ENCODE measurements at regions not wholly inside any gene's neighbourhood (a gene's known extent, or its start where the extent isn't known, plus 50 kb on each side); places are given as distances from the start of the nearest gene placed in this dataset.
"Not testable (repeated sequence)": the region's sequence is repeated elsewhere in the genome, so short reads cannot be mapped to it uniquely, and the experiment has no call there.

DNA sequence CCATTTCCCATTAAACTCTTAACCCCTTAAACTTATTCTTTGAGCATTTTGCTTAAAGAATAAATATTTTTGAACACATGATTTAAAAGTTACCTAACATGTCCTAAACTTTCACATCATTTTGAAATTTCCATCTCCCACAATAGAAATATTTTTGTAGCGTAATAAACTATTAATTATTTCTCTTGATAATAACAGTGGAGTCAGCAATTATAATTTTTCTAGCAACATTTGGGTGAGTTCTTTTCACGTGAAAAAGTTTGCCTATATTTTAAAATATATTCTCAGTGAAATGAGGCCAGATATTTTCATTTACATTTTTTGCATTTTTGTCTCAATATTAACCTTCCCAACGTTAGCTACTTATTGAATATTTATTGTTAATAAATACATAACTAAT lies 320.4 kb upstream of the CRIM1 start:
- DNase-seq, result no peak

DNA sequence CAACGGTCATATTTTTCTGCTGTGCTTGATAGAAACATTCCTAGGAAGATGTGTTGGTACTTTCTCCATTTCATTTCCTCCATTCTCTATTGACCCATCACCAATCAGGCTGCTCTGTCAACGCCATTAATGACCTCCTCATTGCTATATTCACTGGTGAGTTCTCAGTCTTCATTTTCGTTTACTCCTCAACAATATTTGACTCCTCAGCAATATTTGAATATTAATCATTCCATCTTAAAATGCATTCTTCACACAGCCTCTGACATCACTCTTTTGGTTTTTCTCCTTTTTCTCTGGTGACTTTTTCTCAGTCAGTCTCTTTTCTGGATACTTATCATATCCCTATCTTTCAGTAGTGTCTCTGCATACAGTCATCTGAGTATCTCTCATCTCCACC lies 323.5 kb upstream of the CRIM1 start:
- DNase-seq, result no peak

DNA sequence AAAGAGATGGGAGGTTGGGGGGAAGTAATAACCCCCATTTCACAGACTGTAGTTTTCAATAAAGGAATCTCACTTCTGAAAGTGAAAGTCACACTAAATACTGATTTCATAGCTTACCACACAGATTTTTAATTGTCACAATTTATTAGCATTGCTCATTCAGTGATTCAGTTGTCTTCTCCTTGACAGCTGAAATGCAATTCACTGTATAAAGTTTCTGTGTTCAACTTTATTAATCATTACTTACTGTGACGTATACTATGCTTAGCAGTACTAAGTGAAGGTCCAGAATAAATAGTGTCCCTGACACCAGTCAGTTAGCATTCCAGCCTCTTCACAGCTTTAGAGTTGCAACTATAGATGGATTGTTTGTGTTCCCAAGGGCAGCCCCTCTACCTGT lies 324.1 kb upstream of the CRIM1 start:
- DNase-seq, result no peak

DNA sequence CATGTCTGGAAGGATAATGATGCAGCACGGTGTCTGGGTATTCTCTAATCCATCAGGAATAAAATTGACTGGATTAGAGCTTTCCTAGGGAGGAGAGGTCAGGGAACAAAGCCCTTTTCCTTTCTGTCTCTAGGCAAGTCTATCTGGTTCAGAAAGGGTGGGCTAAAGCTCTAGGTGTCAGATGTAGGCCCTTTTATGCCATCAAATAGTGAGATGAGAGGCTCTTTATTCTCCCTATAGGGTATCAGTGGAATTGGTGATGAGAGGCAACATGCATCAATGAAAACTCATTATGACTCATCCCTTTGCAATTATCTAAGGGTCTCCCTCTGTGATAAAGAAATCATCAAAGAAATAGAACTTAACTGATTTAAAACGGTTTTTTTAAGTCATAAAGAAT lies 328.0 kb upstream of the CRIM1 start:
- no peak for DNase-seq

DNA sequence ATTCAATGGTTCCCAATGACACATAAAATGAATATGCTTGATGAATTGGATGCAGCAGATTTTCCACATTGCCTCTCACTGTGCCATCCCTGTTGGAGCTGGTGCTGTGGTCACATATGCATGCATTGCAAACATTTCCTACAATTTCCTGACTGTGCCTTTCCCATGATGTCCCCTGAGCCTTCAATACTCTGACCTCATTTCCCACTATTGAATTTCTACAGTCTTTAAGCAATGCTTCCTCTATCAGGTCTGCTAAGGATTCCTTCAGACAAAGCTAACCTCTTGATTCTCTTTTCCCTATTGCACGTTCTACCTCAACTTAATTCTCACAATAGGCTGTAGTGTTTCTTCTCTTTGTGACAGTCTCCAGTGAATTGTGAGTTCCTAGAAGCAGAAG lies 342.5 kb upstream of the CRIM1 start:
- no peak for DNase-seq

DNA sequence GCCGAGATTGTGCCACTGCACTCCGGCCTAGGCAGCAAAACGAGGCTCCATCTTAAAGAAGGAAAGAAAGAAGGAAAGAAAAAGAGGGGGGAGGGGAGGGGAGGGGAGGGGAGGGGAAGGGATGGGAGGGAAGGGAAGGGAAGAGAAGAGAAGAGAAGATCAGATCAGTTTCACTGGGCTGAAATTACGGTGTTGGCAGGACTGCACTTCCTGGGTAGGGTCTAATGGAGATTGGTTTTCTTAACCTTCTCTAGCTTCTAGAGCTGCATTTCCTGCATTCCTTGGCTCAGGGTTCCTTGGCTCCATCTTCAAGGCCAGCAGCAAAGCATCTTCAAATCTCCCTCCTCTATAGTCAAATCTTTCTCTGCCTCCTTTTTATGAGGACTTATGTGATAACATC lies 349.1 kb upstream of the CRIM1 start:
- DNase-seq, result no peak

DNA sequence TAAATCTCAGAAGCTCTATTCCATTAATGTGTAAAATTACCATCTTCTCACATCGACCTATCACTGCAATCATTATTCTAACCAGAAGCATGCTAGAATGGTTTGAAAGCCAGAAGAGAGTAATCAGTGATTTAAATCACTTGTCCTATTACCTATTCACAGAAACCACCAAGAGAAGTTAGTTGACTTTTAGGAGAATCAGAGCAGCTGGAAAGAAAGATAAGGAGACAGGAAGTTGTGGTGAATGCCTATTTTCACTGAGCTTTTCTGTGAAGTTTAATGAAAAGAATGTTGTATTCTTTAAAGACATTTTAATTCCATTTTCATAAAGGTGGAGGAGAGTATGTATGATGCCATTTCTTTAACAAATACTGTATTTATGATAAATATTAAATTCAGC lies 352.6 kb upstream of the CRIM1 start:
- no peak for DNase-seq

DNA sequence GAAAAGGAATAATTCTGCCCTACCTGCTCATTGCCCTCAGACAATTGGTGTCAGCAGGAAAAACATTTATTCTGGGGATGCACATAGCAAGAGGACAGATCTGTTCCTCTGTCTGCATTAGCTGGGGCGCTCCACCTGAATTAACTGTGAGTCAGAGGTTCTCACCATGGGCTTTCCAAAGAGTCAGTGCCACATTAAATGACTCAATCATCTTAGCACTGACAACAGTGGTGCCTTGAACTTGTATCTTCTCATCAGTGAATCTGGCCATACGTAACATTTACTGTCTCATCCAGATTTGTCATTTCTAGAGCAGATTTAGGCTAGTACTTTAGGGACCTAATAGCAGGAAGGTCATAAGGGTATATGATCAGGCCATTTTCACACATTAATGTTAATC lies 358.1 kb upstream of the CRIM1 start:
- no peak for DNase-seq

DNA sequence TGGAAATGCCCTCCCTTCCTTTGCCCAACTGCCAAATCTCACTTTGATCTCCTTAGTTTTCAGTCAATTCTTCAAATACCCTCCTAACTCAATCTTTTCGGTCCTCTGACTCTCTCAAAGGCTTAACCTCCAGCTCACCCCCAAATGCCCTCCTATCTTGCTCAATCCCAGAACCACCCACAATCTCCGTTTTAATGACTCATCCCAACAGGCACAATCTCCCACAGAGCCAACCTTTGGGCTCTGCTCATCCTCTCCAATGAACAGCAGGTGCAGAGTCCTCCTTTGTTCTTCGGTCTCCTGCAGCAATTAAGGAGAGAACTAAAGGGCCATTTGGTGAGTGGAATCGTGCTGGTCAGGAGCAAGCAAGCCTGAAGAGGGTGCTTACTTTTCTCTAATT lies 366.1 kb upstream of the CRIM1 start:
- no peak for DNase-seq

DNA sequence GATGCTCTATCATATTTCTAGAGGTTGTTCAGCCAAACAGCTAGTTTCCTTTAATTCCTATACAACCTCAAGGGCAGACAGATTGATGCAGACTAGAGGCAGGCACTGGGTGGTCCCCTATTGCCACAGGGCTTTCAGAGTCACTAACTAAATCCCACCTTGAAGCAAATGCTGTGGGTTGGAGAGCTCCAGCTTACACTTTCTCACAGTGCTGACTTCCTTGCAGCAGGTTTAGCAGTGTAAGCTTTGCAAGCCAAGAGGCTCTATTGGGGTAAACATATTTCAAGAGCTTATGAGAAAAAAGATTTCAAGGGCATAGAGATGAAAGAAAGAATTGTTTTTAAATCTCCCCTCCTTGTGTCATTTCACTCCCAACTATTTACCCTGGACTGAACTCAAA lies 366.5 kb upstream of the CRIM1 start:
- DNase-seq, result no peak

DNA sequence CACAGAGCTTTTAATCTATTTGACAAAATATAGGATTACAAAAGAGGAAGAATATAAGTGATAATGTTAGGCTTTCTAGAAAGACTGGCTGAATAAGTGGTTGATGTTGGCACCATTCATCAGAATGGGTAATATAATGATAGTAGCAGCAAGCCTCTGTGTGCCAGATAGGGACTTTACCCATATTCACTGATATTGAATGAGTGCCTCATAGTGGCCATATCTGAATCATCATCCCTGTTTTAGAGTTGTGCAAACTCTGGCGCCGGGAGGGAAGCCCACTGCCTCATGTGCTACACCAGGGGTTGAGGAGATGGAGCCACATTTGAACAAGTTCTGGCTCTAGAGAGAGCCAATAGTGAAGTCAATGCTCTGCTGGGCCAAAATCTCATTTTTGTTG lies 368.7 kb upstream of the CRIM1 start:
- DNase-seq, result no peak

DNA sequence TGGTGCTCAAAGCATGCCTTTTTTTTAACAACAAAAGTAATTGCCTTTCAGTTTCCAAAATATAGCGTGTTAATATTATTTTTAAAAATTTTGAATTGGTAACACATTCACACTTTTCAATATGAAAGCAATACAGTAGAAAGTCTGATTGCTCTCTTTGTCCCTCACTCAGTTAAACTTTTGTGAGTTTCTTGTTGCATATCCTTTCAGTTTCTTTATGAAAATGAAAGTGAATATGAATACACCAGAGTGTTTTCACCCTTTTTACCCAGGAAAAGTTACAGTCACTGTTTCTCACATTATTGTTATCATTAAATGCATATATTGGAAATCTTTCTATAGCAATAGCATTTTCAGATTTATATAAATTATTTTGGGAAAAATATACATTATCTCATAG lies 377.4 kb upstream of the CRIM1 start:
- no peak for DNase-seq

DNA sequence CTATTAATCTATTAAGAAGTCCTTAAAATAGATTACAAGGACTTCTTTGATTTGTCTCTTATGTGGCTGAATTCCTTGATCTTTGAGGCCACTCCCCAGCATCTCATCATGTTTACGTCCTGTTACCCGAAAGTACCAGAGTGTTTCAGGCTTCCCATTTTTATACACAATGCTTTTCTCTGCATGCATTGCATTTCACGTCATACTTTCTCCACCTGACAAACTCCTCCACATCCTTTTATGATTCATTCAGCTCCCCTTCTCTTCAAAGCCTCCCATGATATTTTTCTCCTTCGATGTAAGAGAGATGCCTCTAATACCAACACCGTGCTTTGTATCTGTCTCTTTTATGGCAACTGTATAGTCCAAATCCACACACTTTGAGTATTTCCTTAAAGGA lies 379.0 kb upstream of the CRIM1 start:
- no peak for DNase-seq

DNA sequence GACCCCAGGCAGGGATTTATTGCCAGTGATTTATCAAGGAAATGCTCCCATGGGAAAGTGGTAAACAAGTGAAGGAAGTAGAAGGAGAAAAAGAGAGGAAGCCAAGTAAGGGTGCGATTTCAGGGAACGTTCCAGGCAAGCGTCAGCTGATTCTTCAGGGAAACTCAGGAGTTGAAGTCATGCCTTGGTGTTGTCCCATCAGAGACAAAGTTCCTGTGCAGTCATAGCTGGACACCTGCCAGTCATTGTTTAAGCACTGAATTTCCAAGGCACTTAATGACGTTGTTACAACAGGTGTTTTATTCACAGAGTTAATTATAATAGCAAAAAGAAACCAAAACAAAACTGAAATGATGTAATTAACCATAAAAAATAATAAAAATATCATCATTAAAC lies 381.8 kb upstream of the CRIM1 start:
- no peak for DNase-seq

DNA sequence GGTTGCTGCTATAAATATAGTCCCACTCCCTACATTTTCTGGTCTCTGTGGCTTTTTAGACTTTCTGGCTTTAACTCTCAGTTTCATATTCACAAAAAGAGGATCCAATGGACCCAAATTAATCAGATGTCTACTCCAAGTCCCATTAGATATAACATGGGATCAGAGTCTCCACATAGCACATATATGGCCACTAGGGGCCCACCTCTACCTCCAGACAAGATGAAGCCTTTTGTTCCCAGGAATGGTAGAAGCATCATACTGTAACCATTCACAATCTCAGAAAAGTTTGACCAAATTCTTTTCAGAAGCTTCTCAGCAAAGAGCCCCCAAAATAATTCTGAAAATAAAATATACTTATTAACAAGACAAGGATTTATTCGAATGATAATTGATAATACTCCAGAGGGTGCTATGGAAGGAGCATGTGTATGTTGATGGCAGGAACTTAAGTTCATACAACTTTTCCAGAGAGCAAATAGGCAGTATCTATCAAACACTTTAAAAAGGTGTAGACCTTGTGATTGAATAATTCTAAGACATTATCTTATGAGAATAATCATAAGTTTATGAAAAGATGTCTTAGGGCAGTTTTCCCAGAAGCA lies 382.3 kb upstream of the CRIM1 start:
- DNase-seq, result no peak

DNA sequence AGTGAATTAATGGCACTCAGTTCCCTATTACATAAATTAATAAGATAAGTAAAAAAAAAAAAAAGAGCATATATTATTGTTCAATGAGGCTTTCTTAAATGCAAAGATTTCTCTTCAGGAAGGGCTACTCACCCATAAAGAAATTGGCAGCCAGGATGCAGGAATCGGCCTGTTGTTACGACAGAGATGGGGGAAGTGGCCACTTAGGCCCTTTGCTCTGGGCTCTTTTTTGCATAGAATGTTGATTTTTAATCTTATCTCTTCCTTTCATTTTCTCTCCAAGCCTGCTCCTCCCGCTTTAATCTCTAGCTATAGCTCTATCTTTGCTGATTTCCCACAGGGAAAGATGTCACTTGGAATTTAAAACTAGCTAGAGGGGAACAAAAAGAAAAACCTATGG lies 391.8 kb upstream of the CRIM1 start:
- DNase-seq, result no peak

DNA sequence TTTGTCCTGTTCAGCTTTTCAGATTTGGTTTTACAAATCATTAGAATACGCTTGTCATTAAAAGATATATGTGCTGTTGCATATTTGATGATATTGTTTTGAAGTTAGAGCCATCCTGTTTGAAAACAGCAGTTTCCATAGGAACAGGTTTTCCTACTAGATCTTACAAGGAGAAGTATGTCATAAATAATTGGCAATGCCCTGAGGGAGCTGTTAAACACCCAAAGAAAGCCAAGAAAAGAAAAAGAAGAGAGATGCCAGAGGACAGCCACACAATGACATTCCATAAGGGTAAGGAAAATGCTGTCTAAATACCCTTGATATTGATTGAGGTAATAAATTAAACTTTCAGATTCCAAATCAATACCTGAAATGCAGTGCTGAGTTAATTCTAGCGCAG lies 392.2 kb upstream of the CRIM1 start:
- DNase-seq, result no peak

DNA sequence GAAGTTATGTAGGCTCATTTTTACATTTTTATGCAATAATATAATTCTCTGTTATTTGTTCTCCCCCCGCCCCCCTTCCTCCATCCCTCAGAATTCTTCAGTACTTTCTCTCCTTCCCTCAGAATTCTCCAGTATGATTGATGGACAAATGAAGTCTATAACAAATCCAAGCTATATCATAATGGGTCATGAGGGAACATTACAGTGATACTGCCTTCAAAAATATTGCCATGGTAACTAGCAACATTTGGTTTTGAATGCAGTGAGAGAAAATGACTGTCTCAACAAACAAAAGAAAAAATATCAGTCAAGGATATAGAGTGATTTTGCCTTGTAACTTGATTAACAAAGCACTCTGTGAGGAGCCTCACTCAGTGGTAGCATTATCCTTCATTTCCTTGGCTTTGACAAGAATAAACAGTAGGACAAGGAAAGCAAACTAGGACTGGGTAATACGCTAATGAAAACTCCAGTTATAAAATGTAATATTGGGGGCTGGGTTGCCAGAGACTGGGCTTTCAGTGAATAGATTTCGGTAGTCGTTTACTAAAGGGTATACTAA lies 392.9 kb upstream of the CRIM1 start:
- DNase-seq, result no peak

DNA sequence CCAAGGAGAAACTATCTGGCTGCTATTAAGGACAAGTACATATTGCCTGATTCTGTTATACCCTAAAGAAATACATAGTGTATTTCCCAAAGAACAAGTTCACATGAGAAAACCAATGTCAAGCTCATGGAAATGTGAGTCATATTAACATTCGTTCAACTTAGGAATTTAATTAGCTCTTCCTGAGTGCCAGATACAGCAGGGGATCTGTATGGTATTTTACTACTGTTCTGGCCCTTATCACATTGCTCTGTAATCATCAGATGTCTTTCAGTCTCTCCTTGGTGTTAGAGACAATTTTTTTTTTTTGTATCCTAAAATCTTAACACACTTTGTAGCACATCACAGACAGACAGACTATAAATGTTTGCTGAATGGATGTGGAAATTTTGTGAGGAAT lies 395.0 kb upstream of the CRIM1 start:
- DNase-seq, result no peak

DNA sequence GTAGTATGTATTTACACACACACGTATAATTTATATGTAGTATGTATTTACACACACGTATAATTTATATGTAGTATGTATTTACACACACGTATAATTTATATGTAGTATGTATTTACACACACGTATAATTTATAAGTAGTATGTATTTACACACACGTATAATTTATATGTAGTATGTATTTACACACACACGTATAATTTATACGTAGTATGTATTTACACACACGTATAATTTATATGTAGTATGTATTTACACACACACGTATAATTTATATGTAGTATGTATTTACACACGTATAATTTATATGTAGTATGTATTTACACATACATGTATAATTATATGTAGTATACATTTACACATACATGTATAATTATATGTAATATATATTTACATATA lies 398.5 kb upstream of the CRIM1 start:
- DNase-seq, result not testable (repeated sequence)

DNA sequence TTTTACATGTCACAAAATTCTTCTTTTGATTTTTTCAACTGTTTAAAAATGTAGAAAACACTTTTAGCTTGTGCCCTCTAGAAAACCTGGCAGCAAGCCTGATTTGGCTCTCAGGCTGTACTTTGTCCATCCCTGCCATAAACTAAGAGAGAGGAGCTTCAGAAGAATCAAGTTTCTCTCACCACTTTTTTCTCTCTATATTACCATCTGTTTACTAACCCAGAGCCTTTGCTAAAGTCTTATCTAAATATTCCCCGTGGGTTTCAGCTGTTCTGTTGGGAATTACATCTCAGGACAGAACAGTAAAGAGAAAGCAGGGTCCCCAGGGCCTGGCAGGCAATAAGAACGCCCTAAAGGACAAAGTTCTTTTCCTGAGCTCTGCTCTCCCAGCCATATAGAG lies 409.1 kb upstream of the CRIM1 start:
- no peak for DNase-seq

DNA sequence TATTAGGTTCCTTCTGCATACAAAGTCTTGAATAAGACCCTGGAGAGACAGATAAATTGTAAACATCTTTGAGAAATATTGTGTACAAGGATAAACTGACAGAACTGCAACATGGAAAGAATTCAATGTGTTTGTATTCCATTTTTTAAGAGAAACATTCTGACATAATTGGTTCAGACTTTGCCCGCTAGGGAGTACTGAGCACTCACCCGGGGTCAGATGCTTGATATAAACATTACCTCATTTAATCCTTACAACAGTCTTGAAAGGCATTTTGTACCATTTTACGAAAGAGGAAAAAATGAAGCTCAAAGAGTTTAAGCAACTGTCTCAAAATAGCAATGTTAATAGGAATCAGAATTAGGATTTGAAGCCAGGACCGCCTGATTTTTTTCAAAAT lies 416.7 kb upstream of the CRIM1 start:
- no peak for DNase-seq

DNA sequence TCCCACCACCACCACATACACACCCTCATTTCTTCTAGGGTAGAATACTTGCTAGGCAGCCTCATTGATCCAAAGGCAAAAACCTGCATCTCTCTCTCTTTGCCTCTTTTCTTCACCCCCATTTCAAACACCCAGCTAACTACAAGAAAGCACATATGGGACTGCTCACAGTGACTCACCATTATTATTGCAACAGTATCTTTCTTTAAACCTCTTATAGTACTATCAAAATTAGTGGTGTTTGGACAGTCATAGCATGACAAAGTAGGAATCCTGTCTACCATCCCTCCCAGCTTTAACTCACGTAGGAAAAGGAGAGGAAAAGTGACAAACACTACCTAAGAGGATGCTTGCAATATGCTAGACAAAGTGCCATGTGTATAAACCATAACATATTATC lies 422.5 kb upstream of the CRIM1 start:
- no peak for DNase-seq

DNA sequence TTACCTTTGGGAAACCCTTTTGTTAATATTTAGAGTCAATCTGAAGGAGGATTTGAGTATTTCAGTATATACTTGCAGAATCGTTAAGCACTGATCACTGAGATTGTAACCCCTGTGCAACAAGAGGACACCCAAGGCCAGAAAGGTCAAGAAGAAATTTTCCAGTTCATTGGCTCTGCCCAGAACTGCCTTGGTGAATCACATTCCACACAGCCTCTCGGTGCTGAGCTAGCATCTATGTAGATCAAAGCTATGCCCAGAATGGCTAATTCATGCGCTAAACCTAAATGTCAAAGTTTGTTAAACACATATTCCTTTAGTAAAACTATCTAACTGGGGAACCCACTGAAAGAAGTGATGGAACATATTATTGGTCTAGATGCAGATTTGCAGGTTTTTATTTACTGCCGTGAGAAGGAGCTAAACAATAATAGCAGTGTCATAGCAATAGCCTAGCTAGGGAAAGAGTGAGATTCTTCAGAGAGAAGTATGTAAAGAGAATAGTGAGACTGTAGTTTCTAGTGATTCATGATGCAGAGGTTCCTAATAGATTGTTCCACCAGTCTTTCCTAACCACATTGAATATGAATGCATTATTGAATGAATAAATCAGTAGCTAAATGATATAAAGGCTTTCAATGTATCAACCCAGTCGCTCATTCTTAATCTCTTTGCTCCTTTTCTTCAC lies 423.2 kb upstream of the CRIM1 start:
- DNase-seq, result no peak

DNA sequence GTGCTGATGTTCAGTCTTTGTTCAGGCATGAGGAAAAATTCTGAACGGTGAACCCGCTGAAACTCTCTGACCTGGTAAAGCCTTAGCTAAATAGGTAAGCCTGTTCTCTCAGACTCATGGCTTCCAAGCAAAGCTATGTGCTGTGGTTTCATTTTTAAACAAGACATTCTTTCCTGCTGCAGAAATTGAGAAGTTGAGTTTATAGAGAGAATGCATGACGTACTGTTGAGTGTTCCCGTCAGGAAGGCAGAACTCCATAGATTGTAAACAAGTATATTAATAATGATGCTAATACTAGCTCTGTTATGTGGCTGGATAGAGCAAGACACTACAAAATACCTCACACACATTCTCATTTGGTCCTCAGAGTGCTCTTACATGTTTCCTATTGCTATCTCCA lies 424.0 kb upstream of the CRIM1 start:
- DNase-seq, result no peak

Data from NK-92 treated with Interleukin-12 subunit alpha and Interleukin-12 subunit beta, amount 100 ng/mL, for 24 hours (cell line).